Endothelial cell of umbilical vein (primary cell): ENCODE measurements at regions not wholly inside any gene's neighbourhood (a gene's known extent, or its start where the extent isn't known, plus 50 kb on each side); places are given as distances from the start of the nearest gene placed in this dataset.

Experiments
- POLR2A ChIP-seq: IDR thresholded peaks from 2 replicates; pipeline ENCODE4 v1.6.1; 2012; ENCODE audit warnings: low read depth, mild to moderate bottlenecking, control low read depth, low read length
- POLR2AphosphoS5 ChIP-seq: IDR thresholded peaks from 2 replicates; pipeline ENCODE4 v1.6.1; 2012; ENCODE audit warnings: low read depth, mild to moderate bottlenecking, control low read depth, low read length, moderate library complexity; ENCODE audit not compliant: insufficient read depth
- TF ChIP-seq, protein P1 (sequence below), 2 donors: IDR thresholded peaks; 1 replicate in 1 of 2; 2 replicates in 1 of 2; pipeline ENCODE4 v1.5.1; 2011; ENCODE audit warnings: low read length in 2 of 2, mild to moderate bottlenecking in 2 of 2, moderate library complexity in 2 of 2, control low read depth in 1 of 2, inconsistent platforms in 1 of 2, low read depth in 1 of 2; ENCODE audit not compliant: insufficient read depth in 1 of 2; ENCODE audit errors: extremely low read depth in 1 of 2

DNA sequence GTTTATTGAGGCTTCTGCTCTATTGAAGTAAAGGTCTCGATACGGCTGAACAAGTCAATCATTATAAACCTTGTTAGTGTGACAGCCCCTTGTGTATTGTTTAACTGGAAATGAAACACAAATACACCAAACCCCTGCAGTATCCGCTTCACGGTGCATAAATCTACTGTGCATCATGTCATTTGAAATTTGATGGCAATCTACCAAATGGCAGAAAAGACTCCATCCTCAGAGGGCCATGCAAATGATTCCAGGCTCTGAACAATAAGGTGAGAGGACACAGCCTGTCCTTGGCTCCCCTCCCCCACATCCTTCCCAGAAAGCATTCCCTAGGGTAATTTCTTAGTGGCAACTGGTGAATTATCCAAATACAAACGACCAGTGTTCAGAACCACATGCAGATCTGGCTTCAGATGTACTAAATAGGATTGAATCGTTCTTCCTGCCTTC lies 80.6 kb downstream of the ADCYAP1 start:
- TF ChIP-seq, protein P1, sequence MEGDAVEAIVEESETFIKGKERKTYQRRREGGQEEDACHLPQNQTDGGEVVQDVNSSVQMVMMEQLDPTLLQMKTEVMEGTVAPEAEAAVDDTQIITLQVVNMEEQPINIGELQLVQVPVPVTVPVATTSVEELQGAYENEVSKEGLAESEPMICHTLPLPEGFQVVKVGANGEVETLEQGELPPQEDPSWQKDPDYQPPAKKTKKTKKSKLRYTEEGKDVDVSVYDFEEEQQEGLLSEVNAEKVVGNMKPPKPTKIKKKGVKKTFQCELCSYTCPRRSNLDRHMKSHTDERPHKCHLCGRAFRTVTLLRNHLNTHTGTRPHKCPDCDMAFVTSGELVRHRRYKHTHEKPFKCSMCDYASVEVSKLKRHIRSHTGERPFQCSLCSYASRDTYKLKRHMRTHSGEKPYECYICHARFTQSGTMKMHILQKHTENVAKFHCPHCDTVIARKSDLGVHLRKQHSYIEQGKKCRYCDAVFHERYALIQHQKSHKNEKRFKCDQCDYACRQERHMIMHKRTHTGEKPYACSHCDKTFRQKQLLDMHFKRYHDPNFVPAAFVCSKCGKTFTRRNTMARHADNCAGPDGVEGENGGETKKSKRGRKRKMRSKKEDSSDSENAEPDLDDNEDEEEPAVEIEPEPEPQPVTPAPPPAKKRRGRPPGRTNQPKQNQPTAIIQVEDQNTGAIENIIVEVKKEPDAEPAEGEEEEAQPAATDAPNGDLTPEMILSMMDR (IDR thresholded peaks at IDR 0.05; ENCODE audit: extremely low read depth in 1 of 2, insufficient read depth in 1 of 2, low read depth in 1 of 2, low read length in 2 of 2) = no peak
- TF ChIP-seq POLR2A (no peak), POLR2AphosphoS5 (no peak)
